ENCODE measurements at regions not wholly inside any gene's neighbourhood (a gene's known extent, or its start where the extent isn't known, plus 50 kb on each side); places are given as distances from the start of the nearest gene placed in this dataset.

- no peak for DNase-seq (ENCODE audit: low spot score)
Measured at GRCh38 chr2:128751746-128752145, 433.1 kb upstream of the HS6ST1 start.

- DNase-seq (ENCODE audit: low spot score): no peak
Measured at GRCh38 chr2:128752691-128753263, 434.1 kb upstream of the HS6ST1 start.

GRCh38 chr2:128753321-128753720, 434.7 kb upstream of the HS6ST1 start:
- DNase-seq (ENCODE audit: low spot score): no peak

GRCh38 chr2:128753800-128754199, 435.1 kb upstream of the HS6ST1 start:
- DNase-seq (ENCODE audit: low spot score): no peak

- DNase-seq (ENCODE audit: low spot score): peak; percentile 76
Measured at GRCh38 chr2:128754246-128754724, 435.6 kb upstream of the HS6ST1 start.

- no peak for DNase-seq (ENCODE audit: low spot score)
Measured at GRCh38 chr2:128755695-128756364, 437.2 kb upstream of the HS6ST1 start.

- DNase-seq (ENCODE audit: low spot score): no peak
Measured at GRCh38 chr2:128756365-128756717, 437.7 kb upstream of the HS6ST1 start.

- no peak for DNase-seq (ENCODE audit: low spot score)
Measured at GRCh38 chr2:128765811-128766210, 447.1 kb upstream of the HS6ST1 start.

GRCh38 chr2:128768041-128768440, 449.4 kb upstream of the HS6ST1 start:
- DNase-seq (ENCODE audit: low spot score): no peak

GRCh38 chr2:128769457-128770142, 450.9 kb upstream of the HS6ST1 start:
- DNase-seq (ENCODE audit: low spot score): no peak

- no peak for DNase-seq (ENCODE audit: low spot score)
Measured at GRCh38 chr2:128770143-128771085, 451.7 kb upstream of the HS6ST1 start.

GRCh38 chr2:128771401-128771800, 452.7 kb upstream of the HS6ST1 start:
- DNase-seq (ENCODE audit: low spot score): no peak

GRCh38 chr2:128772671-128773070, 454.0 kb upstream of the HS6ST1 start:
- no peak for DNase-seq (ENCODE audit: low spot score)

GRCh38 chr2:128773641-128774319, 455.1 kb upstream of the HS6ST1 start:
- no peak for DNase-seq (ENCODE audit: low spot score)

GRCh38 chr2:128774320-128775216, 455.9 kb upstream of the HS6ST1 start:
- DNase-seq (ENCODE audit: low spot score): no peak

GRCh38 chr2:128775217-128775913, 456.7 kb upstream of the HS6ST1 start:
- no peak for DNase-seq (ENCODE audit: low spot score)

- DNase-seq (ENCODE audit: low spot score): no peak
Measured at GRCh38 chr2:128775914-128776285, 457.2 kb upstream of the HS6ST1 start.

- DNase-seq (ENCODE audit: low spot score): no peak
Measured at GRCh38 chr2:128776461-128777195, 458.0 kb upstream of the HS6ST1 start.
